Mammary epithelial cell (primary cell): ENCODE measurements at regions not wholly inside any gene's neighbourhood (a gene's known extent, or its start where the extent isn't known, plus 50 kb on each side); places are given as distances from the start of the nearest gene placed in this dataset.

Experiments
- EZH2 ChIP-seq: IDR thresholded peaks from 2 replicates; pipeline ENCODE4 v1.6.1; 2012; ENCODE audit warnings: low read length, inconsistent platforms, borderline replicate concordance
- TF ChIP-seq, protein P1 (sequence below), 2 donors: IDR thresholded peaks in 1 of 2; conservative IDR thresholded peaks in 1 of 2; 2 replicates each; pipeline ENCODE4 v1.5.1; 2011 to 2012; ENCODE audit warnings: inconsistent platforms in 2 of 2, low read length in 2 of 2, mild to moderate bottlenecking in 2 of 2, control low read depth in 1 of 2, low read depth in 1 of 2; ENCODE audit not compliant: insufficient read depth in 1 of 2; ENCODE audit errors: extremely low read depth in 1 of 2

DNA sequence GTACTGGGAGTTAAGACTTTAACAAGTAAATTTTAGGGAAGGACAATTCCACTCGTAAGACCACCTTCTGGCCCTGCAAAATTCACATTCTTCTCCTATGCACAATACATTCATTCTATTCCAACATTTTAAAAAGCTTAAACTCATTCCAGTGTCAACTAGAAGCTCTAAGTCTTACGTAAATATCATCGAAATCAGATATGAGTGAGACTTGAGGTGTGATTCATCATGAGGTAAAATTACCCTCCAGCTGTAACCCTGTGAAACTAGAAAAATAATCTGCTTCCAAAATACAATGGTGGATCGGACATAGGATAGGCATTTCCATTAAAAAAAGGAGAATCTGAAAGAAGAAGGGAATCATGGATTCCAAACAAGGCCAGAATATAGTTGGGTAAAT lies 370.3 kb downstream of the CDC14C start:
- TF ChIP-seq, protein P1, sequence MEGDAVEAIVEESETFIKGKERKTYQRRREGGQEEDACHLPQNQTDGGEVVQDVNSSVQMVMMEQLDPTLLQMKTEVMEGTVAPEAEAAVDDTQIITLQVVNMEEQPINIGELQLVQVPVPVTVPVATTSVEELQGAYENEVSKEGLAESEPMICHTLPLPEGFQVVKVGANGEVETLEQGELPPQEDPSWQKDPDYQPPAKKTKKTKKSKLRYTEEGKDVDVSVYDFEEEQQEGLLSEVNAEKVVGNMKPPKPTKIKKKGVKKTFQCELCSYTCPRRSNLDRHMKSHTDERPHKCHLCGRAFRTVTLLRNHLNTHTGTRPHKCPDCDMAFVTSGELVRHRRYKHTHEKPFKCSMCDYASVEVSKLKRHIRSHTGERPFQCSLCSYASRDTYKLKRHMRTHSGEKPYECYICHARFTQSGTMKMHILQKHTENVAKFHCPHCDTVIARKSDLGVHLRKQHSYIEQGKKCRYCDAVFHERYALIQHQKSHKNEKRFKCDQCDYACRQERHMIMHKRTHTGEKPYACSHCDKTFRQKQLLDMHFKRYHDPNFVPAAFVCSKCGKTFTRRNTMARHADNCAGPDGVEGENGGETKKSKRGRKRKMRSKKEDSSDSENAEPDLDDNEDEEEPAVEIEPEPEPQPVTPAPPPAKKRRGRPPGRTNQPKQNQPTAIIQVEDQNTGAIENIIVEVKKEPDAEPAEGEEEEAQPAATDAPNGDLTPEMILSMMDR (conservative IDR thresholded peaks at IDR 0.05 in 1 of 2, IDR thresholded peaks at IDR 0.05 in 1 of 2; ENCODE audit: extremely low read depth in 1 of 2, insufficient read depth in 1 of 2, low read depth in 1 of 2, low read length in 2 of 2) = no peak
- TF ChIP-seq EZH2 = no peak
